IPS DF 4.7 (cell line): ENCODE measurements at regions not wholly inside any gene's neighbourhood (a gene's known extent, or its start where the extent isn't known, plus 50 kb on each side); places are given as distances from the start of the nearest gene placed in this dataset.

Source experiments
- DNase-seq: peaks from one replicate; pipeline ENCODE4 v3.0.0-alpha.2; 2013; ENCODE audit warnings: low spot score; ENCODE audit errors: extremely low read depth

GRCh38 chr1:91151702-91152101 is 129.9 kb upstream of the ZNF644 start:
- DNase-seq, result no peak

GRCh38 chr1:91148641-91149069 is 126.8 kb upstream of the ZNF644 start:
- no peak for DNase-seq

GRCh38 chr1:91141858-91142257 is 120.0 kb upstream of the ZNF644 start:
- DNase-seq, result no peak

- no peak for DNase-seq
Measured at GRCh38 chr1:91138959-91139358, 117.1 kb upstream of the ZNF644 start.

GRCh38 chr1:91137173-91137852 is 115.5 kb upstream of the ZNF644 start:
- DNase-seq, result no peak

GRCh38 chr1:91135799-91136198 is 114.0 kb upstream of the ZNF644 start:
- no peak for DNase-seq

- no peak for DNase-seq
Measured at GRCh38 chr1:91133248-91133647, 111.4 kb upstream of the ZNF644 start.

- DNase-seq, result no peak
Measured at GRCh38 chr1:91130256-91130985, 108.6 kb upstream of the ZNF644 start.

- DNase-seq, result no peak
Measured at GRCh38 chr1:91129458-91129857, 107.6 kb upstream of the ZNF644 start.

GRCh38 chr1:91129017-91129416 is 107.2 kb upstream of the ZNF644 start:
- no peak for DNase-seq

- DNase-seq, result no peak
Measured at GRCh38 chr1:91124989-91125417, 103.2 kb upstream of the ZNF644 start.

GRCh38 chr1:91124290-91124985 is 102.6 kb upstream of the ZNF644 start:
- DNase-seq, result no peak

- DNase-seq, result no peak
Measured at GRCh38 chr1:91123773-91124172, 101.9 kb upstream of the ZNF644 start.

GRCh38 chr1:91123319-91123718 is 101.5 kb upstream of the ZNF644 start:
- no peak for DNase-seq

GRCh38 chr1:91122106-91122717 is 100.4 kb upstream of the ZNF644 start:
- no peak for DNase-seq

- no peak for DNase-seq
Measured at GRCh38 chr1:91121366-91121765, 99.5 kb upstream of the ZNF644 start.

- DNase-seq, result no peak
Measured at GRCh38 chr1:91120936-91121335, 99.1 kb upstream of the ZNF644 start.

GRCh38 chr1:91120421-91120820 is 98.6 kb upstream of the ZNF644 start:
- no peak for DNase-seq

GRCh38 chr1:91104712-91105111 is 82.9 kb upstream of the ZNF644 start:
- no peak for DNase-seq

GRCh38 chr1:91101328-91101727 is 79.5 kb upstream of the ZNF644 start:
- DNase-seq, result no peak

GRCh38 chr1:91099746-91100621 is 78.1 kb upstream of the ZNF644 start:
- DNase-seq, result no peak
